H1 (cell line): ENCODE measurements at regions not wholly inside any gene's neighbourhood (a gene's known extent, or its start where the extent isn't known, plus 50 kb on each side); places are given as distances from the start of the nearest gene placed in this dataset.

Source experiments
- CTCF ChIA-PET: fragments of 300-600 bp; sonication (Branson Sonifier 250); formaldehyde crosslinking; loops from one replicate; lab custom pipeline; 2021; ENCODE audit not compliant: partially characterized antibody; lab: Charles Lee
- POLR2A ChIA-PET: fragments of 300-600 bp; sonication (Branson Sonifier 250); formaldehyde crosslinking; loops from one replicate; lab custom pipeline; 2021; ENCODE audit warnings: inconsistent platforms; ENCODE audit not compliant: partially characterized antibody; lab: Charles Lee
- DNase-seq, 2 experiments: peaks; one replicate each; pipeline versions ENCODE4 v3.0.0 to v3.0.0-alpha.2; 2010 to 2022; ENCODE audit warnings: low spot score in 2 of 2, low read depth in 1 of 2, mixed read lengths in 1 of 2
- FAIRE-seq: peaks from 2 replicates; lab custom pipeline; 2011; peaks lifted over from hg19 to GRCh38; lab: Jason Lieb, UNC
- H2AFZ ChIP-seq: 2 replicates; pipeline ENCODE4 v1.8.1; 2012; ENCODE audit warnings: low read length, inconsistent platforms
- H2AK5ac ChIP-seq: 2 replicates; pipeline ENCODE4 v1.6.1; 2013; ENCODE audit warnings: low read depth, low read length
- H2BK120ac ChIP-seq: replicated peaks from 2 replicates; pipeline ENCODE3; 2013; ENCODE audit warnings: low read depth, low read length, inconsistent platforms
- H2BK12ac ChIP-seq: 2 replicates; pipeline ENCODE4 v1.6.1; 2013; ENCODE audit warnings: low read depth, low read length
- H2BK15ac ChIP-seq: 2 replicates; pipeline ENCODE4 v1.6.1; 2013; ENCODE audit warnings: low read length
- H2BK20ac ChIP-seq: 2 replicates; pipeline ENCODE4 v1.6.1; 2013; ENCODE audit warnings: low read length
- H2BK5ac ChIP-seq: 2 replicates; pipeline ENCODE4 v1.6.1; 2013; ENCODE audit warnings: low read depth, low read length
- H3K14ac ChIP-seq: 2 replicates; pipeline ENCODE4 v1.6.1; 2013; ENCODE audit warnings: inconsistent platforms; ENCODE audit not compliant: insufficient read length
- H3K18ac ChIP-seq: 2 replicates; pipeline ENCODE4 v1.6.1; 2013; ENCODE audit warnings: low read length; ENCODE audit errors: extremely low read depth
- H3K23ac ChIP-seq: 2 replicates; pipeline ENCODE4 v1.6.1; 2013; ENCODE audit warnings: inconsistent platforms; ENCODE audit not compliant: insufficient read length
- H3K23me2 ChIP-seq: 2 replicates; pipeline ENCODE4 v1.6.1; 2013; ENCODE audit warnings: low read depth, low read length
- H3K27ac ChIP-seq: 2 replicates; pipeline ENCODE4 v1.6.1; 2011; ENCODE audit warnings: low read depth, low read length, inconsistent platforms
- H3K27me3 ChIP-seq, 4 experiments: replicated peaks in 1 of 4; 1 replicate in 1 of 4; 2 replicates in 3 of 4; pipeline versions ENCODE4 v1.6.1 to v1.8.1; 2011 to 2013; ENCODE audit warnings: low read length in 3 of 4, mild to moderate bottlenecking in 3 of 4, inconsistent platforms in 2 of 4, mixed read lengths in 2 of 4, moderate library complexity in 1 of 4; ENCODE audit not compliant: control insufficient read depth in 3 of 4, insufficient read depth in 3 of 4; ENCODE audit errors: extremely low read depth in 1 of 4
- H3K36me3 ChIP-seq, 4 experiments: 2 replicates each; pipeline versions ENCODE4 v1.6.1 to v1.8.1; 2011 to 2013; ENCODE audit warnings: mild to moderate bottlenecking in 4 of 4, low read length in 3 of 4, moderate library complexity in 2 of 4, control low read depth in 1 of 4, inconsistent platforms in 1 of 4; ENCODE audit not compliant: insufficient read depth in 4 of 4, control insufficient read depth in 2 of 4
- H3K4ac ChIP-seq: replicated peaks from 2 replicates; pipeline ENCODE3; 2013; ENCODE audit warnings: low read length, low read depth, mixed read lengths, inconsistent platforms; ENCODE audit not compliant: insufficient read length
- H3K4me1 ChIP-seq, 4 experiments: replicated peaks in 1 of 4; 1 replicate in 1 of 4; 2 replicates in 3 of 4; pipeline versions ENCODE4 v1.6.1 to v1.8.1; 2011 to 2013; ENCODE audit warnings: low read length in 3 of 4, inconsistent platforms in 2 of 4, mixed read lengths in 1 of 4; ENCODE audit not compliant: insufficient read depth in 4 of 4, control insufficient read depth in 3 of 4
- H3K4me2 ChIP-seq, 2 experiments: 2 replicates each; pipeline versions ENCODE4 v1.6.1 to v1.8.1; 2011 to 2013; ENCODE audit warnings: low read depth in 2 of 2, low read length in 2 of 2, control low read depth in 1 of 2, inconsistent platforms in 1 of 2, mild to moderate bottlenecking in 1 of 2; ENCODE audit not compliant: insufficient read depth in 1 of 2
- H3K4me3 ChIP-seq, 4 experiments: fragments of 200-600, 300-600 bp in 1 of 4; sonication (generic), shearing (Covaris generic), sonication (Bioruptor Twin) in 1 of 4; 2 replicates each; pipeline versions ENCODE4 v1.5.1 to v1.8.1; 2011 to 2016; ENCODE audit warnings: low read length in 4 of 4, low read depth in 3 of 4, control low read depth in 2 of 4, inconsistent platforms in 2 of 4, mild to moderate bottlenecking in 2 of 4, mixed read lengths in 1 of 4, moderate library complexity in 1 of 4; ENCODE audit not compliant: insufficient read depth in 2 of 4; ENCODE audit errors: extremely low read depth in 1 of 4
- H3K56ac ChIP-seq: replicated peaks from 2 replicates; pipeline ENCODE3; 2013; ENCODE audit warnings: low read depth, mild to moderate bottlenecking, mixed read lengths, low read length, inconsistent platforms; ENCODE audit not compliant: insufficient read length
- H3K79me1 ChIP-seq: 2 replicates; pipeline ENCODE4 v1.6.1; 2013; ENCODE audit warnings: low read depth, low read length, control low read depth
- H3K79me2 ChIP-seq, 2 experiments: 2 replicates each; pipeline versions ENCODE4 v1.6.1 to v1.8.1; 2012 to 2013; ENCODE audit warnings: low read length in 2 of 2, mild to moderate bottlenecking in 2 of 2, inconsistent platforms in 1 of 2; ENCODE audit not compliant: insufficient read depth in 2 of 2, control insufficient read depth in 1 of 2
- H3K9ac ChIP-seq, 4 experiments: replicated peaks in 1 of 4; 1 replicate in 1 of 4; 2 replicates in 3 of 4; pipeline versions ENCODE4 v1.6.1 to v1.8.1; 2011 to 2013; ENCODE audit warnings: low read depth in 3 of 4, low read length in 3 of 4, control low read depth in 2 of 4, mild to moderate bottlenecking in 2 of 4, moderate library complexity in 2 of 4, inconsistent platforms in 1 of 4; ENCODE audit errors: extremely low read depth in 1 of 4
- H3K9me3 ChIP-seq, 2 experiments: 2 replicates each; pipeline versions ENCODE4 v1.6.1 to v1.8.1; 2012 to 2013; ENCODE audit warnings: mild to moderate bottlenecking in 2 of 2, moderate library complexity in 2 of 2, control low read depth in 1 of 2, inconsistent platforms in 1 of 2, low read depth in 1 of 2, low read length in 1 of 2, mixed read lengths in 1 of 2; ENCODE audit not compliant: insufficient read depth in 2 of 2
- H4K20me1 ChIP-seq, 2 experiments: replicated peaks in 1 of 2; 2 replicates each; pipeline versions ENCODE3 to v1.8.1; 2011 to 2013; ENCODE audit warnings: inconsistent platforms in 2 of 2, low read length in 2 of 2, mild to moderate bottlenecking in 1 of 2; ENCODE audit not compliant: insufficient read depth in 2 of 2, control insufficient read depth in 1 of 2
- H4K5ac ChIP-seq: 2 replicates; pipeline ENCODE4 v1.6.1; 2013; ENCODE audit warnings: low read length, low read depth, mixed read lengths, inconsistent platforms; ENCODE audit not compliant: insufficient read length
- H4K8ac ChIP-seq: 2 replicates; pipeline ENCODE4 v1.8.0; 2013; ENCODE audit warnings: mild to moderate bottlenecking, moderate library complexity, low read length, inconsistent platforms; ENCODE audit not compliant: insufficient read depth; ENCODE audit errors: extremely low read depth
- H4K91ac ChIP-seq: replicated peaks from 2 replicates; pipeline ENCODE3; 2013; ENCODE audit warnings: low read length, mixed read lengths, inconsistent platforms; ENCODE audit not compliant: insufficient read length
- CBX5 ChIP-seq: fragments of 300-800, 300-1000 bp; sonication (generic); IDR thresholded peaks from 2 replicates; pipeline ENCODE4 v1.7.1; 2016; ENCODE audit warnings: antibody characterized with exemption, low read length, low read depth
- WGBS, 2 experiments: shearing (Covaris generic) in 1 of 2; methylation state at CpG; one replicate each; pipeline versions ENCODE4 v1.1.6 to v1.1.7; 2013 to 2015; ENCODE audit warnings: low lambda C conversion rate in 2 of 2, mixed read lengths in 2 of 2, inconsistent platforms in 1 of 2, low coverage in 1 of 2, missing lambda C conversion rate in 1 of 2; ENCODE audit not compliant: insufficient replicate concordance in 2 of 2, insufficient coverage in 1 of 2, insufficient read length in 1 of 2; ENCODE audit errors: extremely low coverage in 1 of 2, missing lambda C conversion rate in 1 of 2; 5-methylcytosine and 5-hydroxymethylcytosine counted together
- TF ChIP-seq, protein P1 (sequence below): IDR thresholded peaks from 2 replicates; pipeline ENCODE4 v1.6.1; 2011; ENCODE audit warnings: low read depth, mild to moderate bottlenecking, low read length; ENCODE audit not compliant: insufficient read depth

- no peaks in the 10 kb centered on the region for H4K20me1 ChIP-seq
- H3K14ac ChIP-seq: no peak overlapping the region
- H3K27me3 ChIP-seq: no peaks in the 10 kb centered on the region
- no peak overlapping the region for H3K18ac ChIP-seq
- H3K4me1 ChIP-seq: peaks cover 0 to 18% (median 11%) of the 10 kb centered on the region in 4 experiments
- no peak overlapping the region for H4K91ac ChIP-seq
- H2BK20ac ChIP-seq: no peak overlapping the region
- no peak overlapping the region for H3K4me3 ChIP-seq
- no peak overlapping the region for H2AK5ac ChIP-seq
- H3K79me2 ChIP-seq: no peaks in the 10 kb centered on the region
- H3K56ac ChIP-seq: no peak overlapping the region
- H3K79me1 ChIP-seq: no peaks in the 10 kb centered on the region
- no peak for DNase-seq
- no peak overlapping the region for H2BK120ac ChIP-seq
- no peak overlapping the region for H3K4me2 ChIP-seq
- H3K23me2 ChIP-seq: no peaks in the 10 kb centered on the region
- TF ChIP-seq, protein P1, sequence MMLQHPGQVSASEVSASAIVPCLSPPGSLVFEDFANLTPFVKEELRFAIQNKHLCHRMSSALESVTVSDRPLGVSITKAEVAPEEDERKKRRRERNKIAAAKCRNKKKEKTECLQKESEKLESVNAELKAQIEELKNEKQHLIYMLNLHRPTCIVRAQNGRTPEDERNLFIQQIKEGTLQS: no peak
- no peak for TF ChIP-seq CBX5
- H3K36me3 ChIP-seq: no peaks in the 10 kb centered on the region
- FAIRE-seq: no peak
- no peak overlapping the region for H3K23ac ChIP-seq
- peak overlapping the region; percentile 34; the same call in 1 of the 2 replicates for H2BK15ac ChIP-seq
- no peak overlapping the region for H4K5ac ChIP-seq
- no peak overlapping the region for H2AFZ ChIP-seq
- no peak overlapping the region for H2BK12ac ChIP-seq
- no peak overlapping the region for H3K9ac ChIP-seq
- CTCF ChIA-PET: interaction anchor here (1.3 to 2.8 kb wide), 5 partner anchors 73 to 118 kb away, joined by 3 to 10 read pairs (median 5); no protein-coding TSS in a partner anchor
- H4K8ac ChIP-seq: no peak overlapping the region; the same call in 1 of the 2 replicates
- no peak overlapping the region; the same call in 1 of the 2 replicates for H2BK5ac ChIP-seq
- POLR2A ChIA-PET: interaction anchor here (0.5 kb wide), 1 partner anchor 439 kb away, joined by 3 read pairs; no protein-coding TSS in a partner anchor
- WGBS, 2 experiments: 80% methylated on average over 13 of the region's 13 CpGs; no CpG with 5 or more reads in 1 of the 2 experiments
- no peak overlapping the region for H3K4ac ChIP-seq
- no peak overlapping the region for H3K27ac ChIP-seq
- H3K9me3 ChIP-seq: no peaks in the 10 kb centered on the region
Measured at GRCh38 chr2:41967476-41968181, 80.2 kb upstream of the PKDCC start.
